WI38 (cell line): ENCODE measurements at regions not wholly inside any gene's neighbourhood (a gene's known extent, or its start where the extent isn't known, plus 50 kb on each side); places are given as distances from the start of the nearest gene placed in this dataset.

Source experiments
- H3K4me3 ChIP-seq: 2 replicates; pipeline ENCODE4 v1.5.1; 2011; ENCODE audit warnings: low read depth, mild to moderate bottlenecking, control low read depth, low read length
- TF ChIP-seq, protein P1 (sequence below): IDR thresholded peaks from 2 replicates; pipeline ENCODE4 v1.5.1; 2012; ENCODE audit warnings: low read depth, mild to moderate bottlenecking, control low read depth, low read length

- no peak overlapping the region for H3K4me3 ChIP-seq
- TF ChIP-seq, protein P1, sequence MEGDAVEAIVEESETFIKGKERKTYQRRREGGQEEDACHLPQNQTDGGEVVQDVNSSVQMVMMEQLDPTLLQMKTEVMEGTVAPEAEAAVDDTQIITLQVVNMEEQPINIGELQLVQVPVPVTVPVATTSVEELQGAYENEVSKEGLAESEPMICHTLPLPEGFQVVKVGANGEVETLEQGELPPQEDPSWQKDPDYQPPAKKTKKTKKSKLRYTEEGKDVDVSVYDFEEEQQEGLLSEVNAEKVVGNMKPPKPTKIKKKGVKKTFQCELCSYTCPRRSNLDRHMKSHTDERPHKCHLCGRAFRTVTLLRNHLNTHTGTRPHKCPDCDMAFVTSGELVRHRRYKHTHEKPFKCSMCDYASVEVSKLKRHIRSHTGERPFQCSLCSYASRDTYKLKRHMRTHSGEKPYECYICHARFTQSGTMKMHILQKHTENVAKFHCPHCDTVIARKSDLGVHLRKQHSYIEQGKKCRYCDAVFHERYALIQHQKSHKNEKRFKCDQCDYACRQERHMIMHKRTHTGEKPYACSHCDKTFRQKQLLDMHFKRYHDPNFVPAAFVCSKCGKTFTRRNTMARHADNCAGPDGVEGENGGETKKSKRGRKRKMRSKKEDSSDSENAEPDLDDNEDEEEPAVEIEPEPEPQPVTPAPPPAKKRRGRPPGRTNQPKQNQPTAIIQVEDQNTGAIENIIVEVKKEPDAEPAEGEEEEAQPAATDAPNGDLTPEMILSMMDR, result no peak
Measured at GRCh38 chr22:26904483-26904882, 247.1 kb downstream of the MIAT start.

DNA sequence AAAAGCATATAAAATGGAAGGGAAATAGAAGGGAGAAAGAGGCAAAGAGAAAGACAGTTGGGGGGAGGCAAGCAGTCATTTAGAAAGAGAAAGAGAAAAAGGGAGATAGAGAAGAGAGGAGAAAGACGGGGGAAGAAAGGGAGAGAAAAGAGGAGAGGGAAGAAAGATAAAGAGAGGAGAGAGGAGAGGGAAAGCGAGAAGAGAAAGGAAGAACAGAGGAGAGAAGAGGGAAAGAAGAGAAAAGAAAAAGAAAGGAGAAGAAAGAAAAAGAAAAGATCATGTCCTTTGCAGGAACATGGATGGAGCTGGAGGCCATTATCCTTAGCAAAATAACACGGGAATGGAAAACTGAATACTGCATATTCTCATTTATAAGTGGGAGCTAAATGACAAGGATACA lies 247.7 kb downstream of the MIAT start:
- TF ChIP-seq, protein P1, result no peak
- no peak overlapping the region for H3K4me3 ChIP-seq

GRCh38 chr22:26905640-26906039 lies 248.3 kb downstream of the MIAT start:
- H3K4me3 ChIP-seq, result no peak overlapping the region
- TF ChIP-seq, protein P1, result no peak

DNA sequence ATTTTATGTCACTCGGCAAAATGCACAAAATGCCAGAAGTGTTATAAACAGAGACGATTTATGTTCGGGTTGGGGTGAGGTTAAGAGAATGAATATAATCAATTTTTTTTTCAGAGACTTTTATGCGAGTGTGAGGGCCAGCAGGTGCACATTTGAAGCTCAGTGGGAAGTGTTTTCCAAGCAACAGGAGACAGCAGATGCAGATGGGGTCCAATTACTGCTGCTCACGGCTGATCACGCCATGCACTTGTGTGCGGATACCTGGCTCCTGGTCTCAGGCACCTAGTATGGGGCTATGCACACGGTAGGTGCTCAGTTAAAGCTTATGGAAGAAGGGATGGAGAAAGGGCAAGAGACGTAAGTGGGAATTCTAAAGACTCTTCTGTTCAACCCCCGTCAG lies 249.1 kb downstream of the MIAT start:
- no peak overlapping the region for H3K4me3 ChIP-seq
- TF ChIP-seq, protein P1, result no peak

DNA sequence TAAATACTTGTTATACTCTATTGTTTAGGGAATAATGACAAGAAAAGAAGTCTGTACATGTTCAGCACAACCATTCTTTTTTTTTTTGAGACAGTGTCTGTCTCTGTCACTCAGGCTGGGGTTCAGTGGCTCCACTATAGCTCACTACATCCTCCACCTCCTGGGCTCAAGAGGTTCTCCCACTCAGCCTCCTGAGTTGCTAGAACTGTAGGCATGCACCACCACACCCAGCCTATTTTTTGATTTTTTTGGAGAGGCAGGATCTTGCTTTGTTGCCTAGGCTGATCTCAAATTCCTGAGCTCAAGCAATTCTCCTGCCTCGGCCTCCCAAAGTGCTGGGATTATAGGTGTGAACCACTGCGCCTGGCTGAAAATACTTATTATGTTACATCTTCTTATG lies 250.0 kb downstream of the MIAT start:
- H3K4me3 ChIP-seq, result no peak overlapping the region
- TF ChIP-seq, protein P1, result no peak

GRCh38 chr22:26910845-26911244 lies 253.5 kb downstream of the MIAT start:
- no peak overlapping the region for H3K4me3 ChIP-seq
- TF ChIP-seq, protein P1, result no peak

GRCh38 chr22:26912655-26913345 lies 255.4 kb downstream of the MIAT start:
- TF ChIP-seq, protein P1, result no peak

More at GRCh38 chr22:26912655-26913345, 255.4 kb downstream of the MIAT start:
- no peak overlapping the region for H3K4me3 ChIP-seq
